SK-N-SH treated with all-trans-retinoic acid at 6 μM for 48 hours (cell line): ENCODE measurements at regions not wholly inside any gene's neighbourhood (a gene's known extent, or its start where the extent isn't known, plus 50 kb on each side); places are given as distances from the start of the nearest gene placed in this dataset.

Source experiments
- ATAC-seq: fragments of 200-7000 bp; cut with Tn5 transposase; 3 replicates; pipeline ENCODE4 v1.9.1; 2020; ENCODE audit warnings: mild to moderate bottlenecking, moderate library complexity
- ARNTL ChIP-seq: fragments of 450-650 bp; formaldehyde crosslinking; IDR thresholded peaks from 2 replicates; pipeline ENCODE4 v1.5.0; 2020; ENCODE audit warnings: low read depth, mild to moderate bottlenecking, moderate library complexity, borderline replicate concordance
- BACH2 ChIP-seq: fragments of 250-450 bp; sonication (Bioruptor Pico); IDR thresholded peaks from 2 replicates; pipeline ENCODE4 v1.9.0; 2021; ENCODE audit warnings: mild to moderate bottlenecking, borderline replicate concordance
- CSRNP3 ChIP-seq: fragments of 250-450 bp; sonication (Bioruptor Pico); IDR thresholded peaks from 2 replicates; pipeline ENCODE4 v1.5.1; 2021; ENCODE audit warnings: mild to moderate bottlenecking, moderate library complexity
- ESRRG ChIP-seq: fragments of 250-450 bp; sonication (Bioruptor Pico); IDR thresholded peaks from 2 replicates; pipeline ENCODE4 v1.6.1; 2021; ENCODE audit warnings: mild to moderate bottlenecking
- GLIS3 ChIP-seq: fragments of 250-450 bp; sonication (Bioruptor Pico); IDR thresholded peaks from 2 replicates; pipeline ENCODE4 v1.5.0; 2020; ENCODE audit warnings: mild to moderate bottlenecking, moderate library complexity
- ISL1 ChIP-seq: fragments of 250-450 bp; sonication (Bioruptor Pico); IDR thresholded peaks from 2 replicates; pipeline ENCODE4 v2.1.2; 2022; ENCODE audit warnings: mild to moderate bottlenecking, moderate library complexity
- OSR1 ChIP-seq: fragments of 250-450 bp; sonication (Bioruptor Pico); IDR thresholded peaks from 2 replicates; pipeline ENCODE4 v1.8.0; 2022; ENCODE audit warnings: moderate library complexity, mild to moderate bottlenecking, inconsistent platforms
- PATZ1 ChIP-seq: fragments of 250-450 bp; sonication (Bioruptor Pico); IDR thresholded peaks from 2 replicates; pipeline ENCODE4 v1.8.0; 2020; ENCODE audit warnings: mild to moderate bottlenecking, moderate library complexity, borderline replicate concordance
- POU6F1 ChIP-seq: fragments of 250-450 bp; sonication (Bioruptor Pico); IDR thresholded peaks from 2 replicates; pipeline ENCODE4 v1.8.0; 2021; ENCODE audit warnings: low read depth, mild to moderate bottlenecking, moderate library complexity, borderline replicate concordance
- PPARA ChIP-seq: fragments of 250-450 bp; sonication (Bioruptor Pico); IDR thresholded peaks from 2 replicates; pipeline ENCODE4 v1.5.0; 2020; ENCODE audit warnings: mild to moderate bottlenecking, borderline replicate concordance
- RARB ChIP-seq: fragments of 250-450 bp; sonication (Bioruptor Pico); IDR thresholded peaks from 2 replicates; pipeline ENCODE4 v1.8.0; 2021; ENCODE audit warnings: mild to moderate bottlenecking, moderate library complexity
- SNAI2 ChIP-seq: fragments of 250-450 bp; sonication (Bioruptor Pico); IDR thresholded peaks from 2 replicates; pipeline ENCODE4 v1.5.0; 2020; ENCODE audit warnings: mild to moderate bottlenecking, moderate library complexity
- TCF4 ChIP-seq: fragments of 250-450 bp; sonication (Bioruptor Pico); IDR thresholded peaks from 2 replicates; pipeline ENCODE4 v1.8.0; 2021; ENCODE audit warnings: mild to moderate bottlenecking, moderate library complexity, borderline replicate concordance
- TOX ChIP-seq: fragments of 250-450 bp; sonication (Bioruptor Pico); IDR thresholded peaks from 2 replicates; pipeline ENCODE4 v1.8.0; 2021; ENCODE audit warnings: mild to moderate bottlenecking, moderate library complexity, borderline replicate concordance
- ZFP3 ChIP-seq: fragments of 250-450 bp; sonication (Bioruptor Pico); IDR thresholded peaks from 2 replicates; pipeline ENCODE4 v1.5.0; 2020; ENCODE audit warnings: mild to moderate bottlenecking, moderate library complexity
- ZFP30 ChIP-seq: fragments of 450-650 bp; formaldehyde crosslinking; IDR thresholded peaks from 2 replicates; pipeline ENCODE4 v1.5.0; 2022; ENCODE audit warnings: mild to moderate bottlenecking, moderate library complexity
- ZNF565 ChIP-seq: fragments of 450-650 bp; formaldehyde crosslinking; conservative IDR thresholded peaks from 2 replicates; pipeline ENCODE4 v1.5.0; 2020; ENCODE audit warnings: low read depth, mild to moderate bottlenecking, moderate library complexity
- ZNF70 ChIP-seq: fragments of 450-650 bp; formaldehyde crosslinking; IDR thresholded peaks from 2 replicates; pipeline ENCODE4 v1.5.0; 2020; ENCODE audit warnings: mild to moderate bottlenecking, moderate library complexity
- ZNF8 ChIP-seq: fragments of 450-650 bp; formaldehyde crosslinking; IDR thresholded peaks from 2 replicates; pipeline ENCODE4 v1.5.0; 2020; ENCODE audit warnings: mild to moderate bottlenecking, moderate library complexity
- TF ChIP-seq, protein P1 (sequence below): fragments of 250-450 bp; sonication (Bioruptor Pico); IDR thresholded peaks from 2 replicates; pipeline ENCODE4 v1.5.0; 2020; ENCODE audit warnings: mild to moderate bottlenecking, moderate library complexity

DNA sequence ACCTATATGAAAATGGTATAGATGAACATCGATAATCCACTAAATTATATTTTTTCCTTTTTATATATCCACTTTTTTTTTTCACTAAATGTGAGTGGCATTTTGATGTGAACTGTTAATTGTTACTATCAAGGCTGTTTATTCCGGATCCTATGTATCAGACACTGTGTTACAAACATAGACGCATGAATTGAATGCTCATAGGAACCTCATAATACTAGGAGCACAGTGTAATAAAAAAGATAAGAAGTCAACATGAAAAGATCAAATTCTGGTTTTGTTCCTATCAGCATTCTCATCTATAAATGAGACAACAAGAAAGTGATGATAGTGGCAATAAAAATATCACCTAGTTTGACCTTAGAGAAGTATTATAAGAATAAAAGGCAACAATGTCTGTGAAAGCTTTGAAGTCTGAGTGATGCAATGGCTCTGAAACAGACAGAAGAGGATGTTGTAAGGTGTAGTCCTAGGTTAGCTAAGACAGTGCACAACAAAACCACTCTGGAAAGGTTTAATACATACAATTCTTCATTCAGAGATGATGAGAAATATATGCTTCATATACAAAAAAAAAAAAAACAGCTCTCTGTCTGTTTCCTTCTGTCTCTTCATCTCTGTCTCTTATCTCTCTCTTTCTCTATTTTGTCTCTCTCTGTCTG, 148.6 kb upstream of the NLGN4X start:
- ATAC-seq: no peak
- TF ChIP-seq OSR1 (CRISPR knock-in tag) (no peak), ZNF70 (CRISPR knock-in tag) (no peak), CSRNP3 (no peak), RARB (CRISPR knock-in tag) (no peak), ZNF8 (no peak), ZFP3 (CRISPR knock-in tag) (no peak), BACH2 (CRISPR knock-in tag) (no peak), ZFP30 (no peak), ARNTL (no peak), ZNF565 (no peak), TOX (no peak), GLIS3 (CRISPR knock-in tag) (no peak), ISL1 (CRISPR knock-in tag) (no peak)
- TF ChIP-seq, protein P1, sequence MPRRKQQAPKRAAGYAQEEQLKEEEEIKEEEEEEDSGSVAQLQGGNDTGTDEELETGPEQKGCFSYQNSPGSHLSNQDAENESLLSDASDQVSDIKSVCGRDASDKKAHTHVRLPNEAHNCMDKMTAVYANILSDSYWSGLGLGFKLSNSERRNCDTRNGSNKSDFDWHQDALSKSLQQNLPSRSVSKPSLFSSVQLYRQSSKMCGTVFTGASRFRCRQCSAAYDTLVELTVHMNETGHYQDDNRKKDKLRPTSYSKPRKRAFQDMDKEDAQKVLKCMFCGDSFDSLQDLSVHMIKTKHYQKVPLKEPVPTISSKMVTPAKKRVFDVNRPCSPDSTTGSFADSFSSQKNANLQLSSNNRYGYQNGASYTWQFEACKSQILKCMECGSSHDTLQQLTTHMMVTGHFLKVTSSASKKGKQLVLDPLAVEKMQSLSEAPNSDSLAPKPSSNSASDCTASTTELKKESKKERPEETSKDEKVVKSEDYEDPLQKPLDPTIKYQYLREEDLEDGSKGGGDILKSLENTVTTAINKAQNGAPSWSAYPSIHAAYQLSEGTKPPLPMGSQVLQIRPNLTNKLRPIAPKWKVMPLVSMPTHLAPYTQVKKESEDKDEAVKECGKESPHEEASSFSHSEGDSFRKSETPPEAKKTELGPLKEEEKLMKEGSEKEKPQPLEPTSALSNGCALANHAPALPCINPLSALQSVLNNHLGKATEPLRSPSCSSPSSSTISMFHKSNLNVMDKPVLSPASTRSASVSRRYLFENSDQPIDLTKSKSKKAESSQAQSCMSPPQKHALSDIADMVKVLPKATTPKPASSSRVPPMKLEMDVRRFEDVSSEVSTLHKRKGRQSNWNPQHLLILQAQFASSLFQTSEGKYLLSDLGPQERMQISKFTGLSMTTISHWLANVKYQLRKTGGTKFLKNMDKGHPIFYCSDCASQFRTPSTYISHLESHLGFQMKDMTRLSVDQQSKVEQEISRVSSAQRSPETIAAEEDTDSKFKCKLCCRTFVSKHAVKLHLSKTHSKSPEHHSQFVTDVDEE (CRISPR knock-in tag): no peak

GRCh38 chrX:6374556-6374955, 145.9 kb upstream of the NLGN4X start:
- TF ChIP-seq POU6F1 (CRISPR knock-in tag): no peak
- TF ChIP-seq ARNTL: no peak
- no peak for TF ChIP-seq OSR1 (CRISPR knock-in tag)
- no peak for TF ChIP-seq SNAI2
- no peak for TF ChIP-seq ZFP30
- TF ChIP-seq CSRNP3: no peak
- TF ChIP-seq ZNF8: no peak
- no peak for TF ChIP-seq TCF4
- TF ChIP-seq ESRRG: no peak
- no peak for TF ChIP-seq PATZ1 (CRISPR knock-in tag)
- TF ChIP-seq PPARA (CRISPR knock-in tag): no peak
- no peak for TF ChIP-seq RARB (CRISPR knock-in tag)
- TF ChIP-seq, protein P1 (CRISPR knock-in tag): no peak
- no peak for TF ChIP-seq ZNF565
- TF ChIP-seq, all 23 proteins: peak for 0
- ATAC-seq: no peak
